ENCODE measurements at regions not wholly inside any gene's neighbourhood (a gene's known extent, or its start where the extent isn't known, plus 50 kb on each side); places are given as distances from the start of the nearest gene placed in this dataset.

GRCh38 chr6:114592506-114592905, 249.7 kb upstream of the HS3ST5 start:
- Histone ChIP-seq H3K9me2 (ENCODE audit: low read depth, low read length) (no peaks in the 10 kb centered on the region), H3K4me3 (ENCODE audit: low read depth, low read length, poor library complexity, severe bottlenecking) (no peak overlapping the region), H3K36me3 (ENCODE audit: insufficient read depth, low read length) (no peaks in the 10 kb centered on the region), H2AFZ (ENCODE audit: low read length) (no peak overlapping the region), H3K27ac (ENCODE audit: low read depth, low read length, poor library complexity, severe bottlenecking) (no peak overlapping the region), H3K9me3 (ENCODE audit: low read length) (no peaks in the 10 kb centered on the region), H3K4me1 (ENCODE audit: insufficient read depth, low read length, severe bottlenecking) (no peaks in the 10 kb centered on the region), H3K9ac (ENCODE audit: low read length) (no peak overlapping the region), H3K27me3 (ENCODE audit: insufficient read depth, low read length) (0 out of 2 replicates have a peak, but pooled peaks cover 3% of the 10 kb centered on the region), H3K4me2 (ENCODE audit: low read length) (no peak overlapping the region), H3F3A (ENCODE audit: insufficient read depth, low read length) (no peaks in the 10 kb centered on the region), H3K79me2 (ENCODE audit: insufficient read depth, low read length) (no peaks in the 10 kb centered on the region), H4K20me1 (ENCODE audit: insufficient read depth, low read length) (no peaks in the 10 kb centered on the region)
- TF ChIP-seq, protein P1, sequence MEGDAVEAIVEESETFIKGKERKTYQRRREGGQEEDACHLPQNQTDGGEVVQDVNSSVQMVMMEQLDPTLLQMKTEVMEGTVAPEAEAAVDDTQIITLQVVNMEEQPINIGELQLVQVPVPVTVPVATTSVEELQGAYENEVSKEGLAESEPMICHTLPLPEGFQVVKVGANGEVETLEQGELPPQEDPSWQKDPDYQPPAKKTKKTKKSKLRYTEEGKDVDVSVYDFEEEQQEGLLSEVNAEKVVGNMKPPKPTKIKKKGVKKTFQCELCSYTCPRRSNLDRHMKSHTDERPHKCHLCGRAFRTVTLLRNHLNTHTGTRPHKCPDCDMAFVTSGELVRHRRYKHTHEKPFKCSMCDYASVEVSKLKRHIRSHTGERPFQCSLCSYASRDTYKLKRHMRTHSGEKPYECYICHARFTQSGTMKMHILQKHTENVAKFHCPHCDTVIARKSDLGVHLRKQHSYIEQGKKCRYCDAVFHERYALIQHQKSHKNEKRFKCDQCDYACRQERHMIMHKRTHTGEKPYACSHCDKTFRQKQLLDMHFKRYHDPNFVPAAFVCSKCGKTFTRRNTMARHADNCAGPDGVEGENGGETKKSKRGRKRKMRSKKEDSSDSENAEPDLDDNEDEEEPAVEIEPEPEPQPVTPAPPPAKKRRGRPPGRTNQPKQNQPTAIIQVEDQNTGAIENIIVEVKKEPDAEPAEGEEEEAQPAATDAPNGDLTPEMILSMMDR (IDR thresholded peaks at IDR 0.05; ENCODE audit: low read length): no peak
- TF ChIP-seq EZH2 (IDR thresholded peaks at IDR 0.05; ENCODE audit: borderline replicate concordance, low read length): no peak

DNA sequence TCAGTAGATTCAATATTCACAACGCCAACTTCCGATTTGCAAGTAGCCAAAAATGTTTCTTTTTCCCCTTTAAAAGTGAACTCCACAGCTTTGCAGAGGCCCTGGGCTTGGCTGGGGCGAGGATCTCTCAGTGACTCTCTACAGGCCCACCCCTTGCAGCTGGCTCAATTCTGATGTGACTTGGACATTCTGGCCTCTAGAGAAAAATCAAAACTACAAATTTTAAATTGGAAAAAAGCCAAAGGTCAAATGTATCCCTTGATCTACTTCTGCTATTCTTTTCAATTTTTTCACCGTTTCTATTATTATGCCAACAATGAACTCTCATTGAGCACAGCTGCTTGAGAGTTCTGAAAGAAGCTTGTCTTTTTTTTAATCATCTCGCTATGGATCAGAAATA, 245.9 kb upstream of the HS3ST5 start:
- H3K9me3 ChIP-seq (ENCODE audit: low read length): no peaks in the 10 kb centered on the region
- H3K4me1 ChIP-seq (ENCODE audit: insufficient read depth, low read length, severe bottlenecking): no peaks in the 10 kb centered on the region
- H3K4me3 ChIP-seq (ENCODE audit: low read depth, low read length, poor library complexity, severe bottlenecking): no peak overlapping the region
- no peaks in the 10 kb centered on the region for H3K36me3 ChIP-seq (ENCODE audit: insufficient read depth, low read length)
- no peak for TF ChIP-seq EZH2 (IDR thresholded peaks at IDR 0.05; ENCODE audit: borderline replicate concordance, low read length)
- TF ChIP-seq, protein P1 (IDR thresholded peaks at IDR 0.05; ENCODE audit: low read length): no peak
- H3K27ac ChIP-seq (ENCODE audit: low read depth, low read length, poor library complexity, severe bottlenecking): no peak overlapping the region
- H2AFZ ChIP-seq (ENCODE audit: low read length): no peak overlapping the region
- H3F3A ChIP-seq (ENCODE audit: insufficient read depth, low read length): no peaks in the 10 kb centered on the region
- H3K4me2 ChIP-seq (ENCODE audit: low read length): no peak overlapping the region
- 0 out of 2 replicates have a peak, but pooled peaks cover 3% of the 10 kb centered on the region for H3K27me3 ChIP-seq (ENCODE audit: insufficient read depth, low read length)
- no peaks in the 10 kb centered on the region for H3K79me2 ChIP-seq (ENCODE audit: insufficient read depth, low read length)
- no peaks in the 10 kb centered on the region for H4K20me1 ChIP-seq (ENCODE audit: insufficient read depth, low read length)
- H3K9ac ChIP-seq (ENCODE audit: low read length): no peak overlapping the region
- H3K9me2 ChIP-seq (ENCODE audit: low read depth, low read length): no peaks in the 10 kb centered on the region

DNA sequence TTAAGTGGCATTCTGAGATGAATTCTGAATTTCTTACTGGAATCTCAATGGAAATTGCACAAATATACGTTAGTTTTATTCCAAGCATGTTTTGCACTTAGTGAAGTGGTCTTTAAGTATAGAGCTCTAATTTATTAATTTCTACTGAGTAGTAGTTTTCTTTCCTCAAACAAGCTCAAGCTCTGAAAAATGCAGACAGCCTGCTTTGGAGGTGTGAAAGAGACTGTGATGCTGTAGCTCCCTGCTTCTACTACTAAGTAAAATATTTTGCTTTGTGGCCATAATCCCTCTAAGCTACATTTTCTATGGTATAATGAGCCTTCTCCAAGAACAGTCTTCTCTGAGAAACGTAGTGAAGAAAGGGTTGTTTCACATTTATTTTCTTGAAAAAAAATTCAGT, 243.5 kb upstream of the HS3ST5 start:
- Histone ChIP-seq H3K36me3 (ENCODE audit: insufficient read depth, low read length) (no peaks in the 10 kb centered on the region), H3K27me3 (ENCODE audit: insufficient read depth, low read length) (0 out of 2 replicates have a peak, but pooled peaks cover 2% of the 10 kb centered on the region), H3F3A (ENCODE audit: insufficient read depth, low read length) (no peaks in the 10 kb centered on the region), H4K20me1 (ENCODE audit: insufficient read depth, low read length) (no peaks in the 10 kb centered on the region), H3K9me3 (ENCODE audit: low read length) (no peaks in the 10 kb centered on the region), H3K4me3 (ENCODE audit: low read depth, low read length, poor library complexity, severe bottlenecking) (no peak overlapping the region), H3K9me2 (ENCODE audit: low read depth, low read length) (no peaks in the 10 kb centered on the region), H3K27ac (ENCODE audit: low read depth, low read length, poor library complexity, severe bottlenecking) (no peak overlapping the region), H3K79me2 (ENCODE audit: insufficient read depth, low read length) (no peaks in the 10 kb centered on the region), H3K4me2 (ENCODE audit: low read length) (no peak overlapping the region), H2AFZ (ENCODE audit: low read length) (no peak overlapping the region), H3K9ac (ENCODE audit: low read length) (no peak overlapping the region), H3K4me1 (ENCODE audit: insufficient read depth, low read length, severe bottlenecking) (no peaks in the 10 kb centered on the region)
- TF ChIP-seq EZH2 (IDR thresholded peaks at IDR 0.05; ENCODE audit: borderline replicate concordance, low read length): no peak
- TF ChIP-seq, protein P1 (IDR thresholded peaks at IDR 0.05; ENCODE audit: low read length): no peak

Data from OCI-LY1 (cell line).